ENCODE measurements at regions not wholly inside any gene's neighbourhood (a gene's known extent, or its start where the extent isn't known, plus 50 kb on each side); places are given as distances from the start of the nearest gene placed in this dataset.

DNA sequence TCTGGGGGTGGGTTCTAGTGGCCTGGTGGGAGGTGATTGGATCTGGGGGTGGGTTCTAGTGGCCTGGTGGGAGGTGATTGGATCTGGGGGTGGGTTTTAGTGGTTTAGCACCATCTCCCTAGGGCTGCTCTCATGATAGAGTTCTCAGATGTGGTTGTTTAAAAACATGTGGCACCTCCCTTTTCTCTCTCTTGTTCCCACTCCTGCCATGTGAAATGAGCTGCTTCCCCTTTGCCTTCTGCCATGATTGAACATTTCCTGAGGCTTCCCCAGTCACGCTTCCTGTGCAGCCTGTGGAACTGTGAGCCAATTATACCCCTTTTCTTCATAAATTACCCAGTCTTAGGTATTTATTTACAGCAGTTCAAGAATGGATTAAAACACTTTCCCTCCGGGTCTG lies 327.3 kb upstream of the AJAP1 start:
- Mint-ChIP-seq H3K36me3 (ENCODE audit: low read depth, unreplicated experiment) (no peaks in the 10 kb centered on the region), H3K27me3 (ENCODE audit: low read depth, unreplicated experiment) (peaks cover 11% of the 10 kb centered on the region), H3K4me3 (ENCODE audit: unreplicated experiment) (no peak overlapping the region), H3K27ac (ENCODE audit: unreplicated experiment) (no peak overlapping the region), H3K9me3 (ENCODE audit: unreplicated experiment) (peaks cover 21% of the 10 kb centered on the region), H3K4me1 (ENCODE audit: low read depth, unreplicated experiment) (no peaks in the 10 kb centered on the region)
- H3K27me3 ChIP-seq (ENCODE audit: insufficient read depth, low read length) = no peaks in the 10 kb centered on the region
- no peak overlapping the region for H3K4me3 ChIP-seq (ENCODE audit: insufficient read depth, low read depth, low read length)
- H4K20me1 ChIP-seq (ENCODE audit: insufficient read depth, low read length) = no peaks in the 10 kb centered on the region
- H3K9me3 ChIP-seq (ENCODE audit: insufficient read depth, low read depth, low read length) = no peaks in the 10 kb centered on the region
- no peak for DNase-seq (ENCODE audit: low read depth)
- H3K36me3 ChIP-seq (ENCODE audit: insufficient read depth, low read length) = no peaks in the 10 kb centered on the region
- H3K4me1 ChIP-seq (ENCODE audit: insufficient read depth, low read length) = no peaks in the 10 kb centered on the region
- no peak overlapping the region for H3K9ac ChIP-seq (ENCODE audit: low read length)
- H3K27ac ChIP-seq (ENCODE audit: low read depth, low read length) = no peak overlapping the region
- FAIRE-seq = no peak
- no peak overlapping the region for H2AFZ ChIP-seq (ENCODE audit: low read depth, low read length)
- no peak overlapping the region for H3K4me2 ChIP-seq (ENCODE audit: low read length)
- no peaks in the 10 kb centered on the region for H3K79me2 ChIP-seq (ENCODE audit: insufficient read depth, low read length)
- no peak for TF ChIP-seq EZH2 (IDR thresholded peaks at IDR 0.05; ENCODE audit: insufficient read depth, low read length)
- TF ChIP-seq, protein P1, sequence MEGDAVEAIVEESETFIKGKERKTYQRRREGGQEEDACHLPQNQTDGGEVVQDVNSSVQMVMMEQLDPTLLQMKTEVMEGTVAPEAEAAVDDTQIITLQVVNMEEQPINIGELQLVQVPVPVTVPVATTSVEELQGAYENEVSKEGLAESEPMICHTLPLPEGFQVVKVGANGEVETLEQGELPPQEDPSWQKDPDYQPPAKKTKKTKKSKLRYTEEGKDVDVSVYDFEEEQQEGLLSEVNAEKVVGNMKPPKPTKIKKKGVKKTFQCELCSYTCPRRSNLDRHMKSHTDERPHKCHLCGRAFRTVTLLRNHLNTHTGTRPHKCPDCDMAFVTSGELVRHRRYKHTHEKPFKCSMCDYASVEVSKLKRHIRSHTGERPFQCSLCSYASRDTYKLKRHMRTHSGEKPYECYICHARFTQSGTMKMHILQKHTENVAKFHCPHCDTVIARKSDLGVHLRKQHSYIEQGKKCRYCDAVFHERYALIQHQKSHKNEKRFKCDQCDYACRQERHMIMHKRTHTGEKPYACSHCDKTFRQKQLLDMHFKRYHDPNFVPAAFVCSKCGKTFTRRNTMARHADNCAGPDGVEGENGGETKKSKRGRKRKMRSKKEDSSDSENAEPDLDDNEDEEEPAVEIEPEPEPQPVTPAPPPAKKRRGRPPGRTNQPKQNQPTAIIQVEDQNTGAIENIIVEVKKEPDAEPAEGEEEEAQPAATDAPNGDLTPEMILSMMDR (IDR thresholded peaks at IDR 0.05; ENCODE audit: insufficient read depth, low read depth, low read length) = no peak

DNA sequence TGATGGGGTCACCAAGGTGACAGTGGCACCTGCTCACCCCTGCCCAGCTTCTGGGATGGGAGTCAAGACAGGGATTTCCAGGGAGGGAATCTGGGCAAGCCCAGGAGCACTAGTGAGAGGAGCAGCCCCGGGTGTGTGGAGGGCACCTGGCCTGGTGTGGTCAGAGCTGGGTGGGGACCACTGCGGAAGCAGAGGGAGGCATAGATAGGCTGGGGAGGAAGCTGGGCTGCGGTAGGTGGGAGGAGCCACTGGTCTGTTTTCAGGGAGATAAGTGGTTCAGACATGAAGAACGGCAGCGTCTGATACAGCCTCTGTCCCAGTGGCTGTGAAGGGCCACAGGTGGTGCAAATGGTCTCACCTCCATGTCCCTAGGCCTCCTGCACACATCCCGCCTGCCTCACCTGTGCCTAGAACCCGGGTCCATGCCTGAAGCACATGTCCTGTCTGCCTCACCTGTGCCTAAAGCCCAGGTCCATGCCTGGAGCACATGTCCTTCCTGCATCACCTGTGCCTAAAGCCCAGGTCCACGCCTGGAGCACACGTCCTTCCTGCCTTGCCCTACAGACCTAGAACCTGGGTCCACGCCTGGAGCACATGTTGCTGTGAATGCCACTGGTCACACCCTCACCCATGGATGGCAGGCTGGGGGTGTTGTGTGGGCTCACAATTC lies 325.9 kb upstream of the AJAP1 start:
- no peak for FAIRE-seq
- Histone ChIP-seq H2AFZ (ENCODE audit: low read depth, low read length) (no peak overlapping the region), H3K9me3 (ENCODE audit: insufficient read depth, low read depth, low read length) (no peaks in the 10 kb centered on the region)

More for the DNA sequence above, 325.9 kb upstream of the AJAP1 start:
- Histone ChIP-seq H3K79me2 (ENCODE audit: insufficient read depth, low read length) (no peaks in the 10 kb centered on the region), H3K27ac (ENCODE audit: low read depth, low read length) (no peak overlapping the region), H3K4me2 (ENCODE audit: low read length) (no peak overlapping the region), H3K4me3 (ENCODE audit: insufficient read depth, low read depth, low read length) (no peak overlapping the region), H3K4me1 (ENCODE audit: insufficient read depth, low read length) (no peaks in the 10 kb centered on the region), H3K36me3 (ENCODE audit: insufficient read depth, low read length) (no peaks in the 10 kb centered on the region), H3K27me3 (ENCODE audit: insufficient read depth, low read length) (no peaks in the 10 kb centered on the region), H3K9ac (ENCODE audit: low read length) (no peak overlapping the region), H4K20me1 (ENCODE audit: insufficient read depth, low read length) (no peaks in the 10 kb centered on the region)
- no peaks in the 10 kb centered on the region for H3K36me3 Mint-ChIP-seq (ENCODE audit: low read depth, unreplicated experiment)
- peaks cover 7% of the 10 kb centered on the region for H3K27me3 Mint-ChIP-seq (ENCODE audit: low read depth, unreplicated experiment)
- no peaks in the 10 kb centered on the region for H3K4me1 Mint-ChIP-seq (ENCODE audit: low read depth, unreplicated experiment)
- H3K27ac Mint-ChIP-seq (ENCODE audit: unreplicated experiment) = no peak overlapping the region
- DNase-seq (ENCODE audit: low read depth) = no peak
- TF ChIP-seq, protein P1 (IDR thresholded peaks at IDR 0.05; ENCODE audit: insufficient read depth, low read depth, low read length) = no peak
- no peak for TF ChIP-seq EZH2 (IDR thresholded peaks at IDR 0.05; ENCODE audit: insufficient read depth, low read length)
- peaks cover 21% of the 10 kb centered on the region for H3K9me3 Mint-ChIP-seq (ENCODE audit: unreplicated experiment)
- no peak overlapping the region for H3K4me3 Mint-ChIP-seq (ENCODE audit: unreplicated experiment)
